ENCODE measurements at regions not wholly inside any gene's neighbourhood (a gene's known extent, or its start where the extent isn't known, plus 50 kb on each side); places are given as distances from the start of the nearest gene placed in this dataset.

DNA sequence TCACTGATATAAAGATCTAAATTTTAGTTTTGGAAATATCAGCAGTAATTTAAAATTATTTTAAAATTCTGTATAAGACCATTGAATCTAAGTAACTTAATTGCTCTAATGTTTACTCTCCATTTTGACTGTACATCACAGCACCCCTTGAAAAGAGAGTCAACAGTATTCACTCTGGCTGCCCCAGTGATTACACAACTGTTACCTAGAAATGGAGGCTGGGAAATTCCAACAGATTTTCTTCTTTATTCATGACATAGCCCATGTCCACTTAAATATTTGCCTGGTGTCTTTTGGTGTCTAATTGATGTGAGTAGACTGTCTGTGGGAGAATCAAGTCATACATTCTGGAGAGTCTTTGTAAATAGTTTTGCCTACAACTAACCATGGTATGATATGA lies 301.8 kb upstream of the CDH6 start:
- Histone ChIP-seq H3K36me3 (ENCODE audit: control insufficient read depth, insufficient read depth, low read length) (no peaks in the 10 kb centered on the region), H3K27ac (ENCODE audit: low read length) (no peak overlapping the region), H3K4me3 (ENCODE audit: low read length) (no peak overlapping the region), H3K4me1 (ENCODE audit: control insufficient read depth, insufficient read depth, low read length) (no peaks in the 10 kb centered on the region), H3K9me3 (ENCODE audit: control insufficient read depth, insufficient read depth, low read length) (no peaks in the 10 kb centered on the region), H3K27me3 (ENCODE audit: control insufficient read depth, insufficient read depth, low read length) (no peaks in the 10 kb centered on the region)
- no peak overlapping the region for H3K27ac Mint-ChIP-seq
- H3K27me3 Mint-ChIP-seq (ENCODE audit: low read depth in 2 of 2) = no peaks in the 10 kb centered on the region
- TF ChIP-seq, protein P1, sequence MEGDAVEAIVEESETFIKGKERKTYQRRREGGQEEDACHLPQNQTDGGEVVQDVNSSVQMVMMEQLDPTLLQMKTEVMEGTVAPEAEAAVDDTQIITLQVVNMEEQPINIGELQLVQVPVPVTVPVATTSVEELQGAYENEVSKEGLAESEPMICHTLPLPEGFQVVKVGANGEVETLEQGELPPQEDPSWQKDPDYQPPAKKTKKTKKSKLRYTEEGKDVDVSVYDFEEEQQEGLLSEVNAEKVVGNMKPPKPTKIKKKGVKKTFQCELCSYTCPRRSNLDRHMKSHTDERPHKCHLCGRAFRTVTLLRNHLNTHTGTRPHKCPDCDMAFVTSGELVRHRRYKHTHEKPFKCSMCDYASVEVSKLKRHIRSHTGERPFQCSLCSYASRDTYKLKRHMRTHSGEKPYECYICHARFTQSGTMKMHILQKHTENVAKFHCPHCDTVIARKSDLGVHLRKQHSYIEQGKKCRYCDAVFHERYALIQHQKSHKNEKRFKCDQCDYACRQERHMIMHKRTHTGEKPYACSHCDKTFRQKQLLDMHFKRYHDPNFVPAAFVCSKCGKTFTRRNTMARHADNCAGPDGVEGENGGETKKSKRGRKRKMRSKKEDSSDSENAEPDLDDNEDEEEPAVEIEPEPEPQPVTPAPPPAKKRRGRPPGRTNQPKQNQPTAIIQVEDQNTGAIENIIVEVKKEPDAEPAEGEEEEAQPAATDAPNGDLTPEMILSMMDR (IDR thresholded peaks at IDR 0.05) = no peak
- peaks cover 11 to 17% of the 10 kb centered on the region in 2 donors for H3K9me3 Mint-ChIP-seq
- ATAC-seq (no peak), DNase-seq (no peak)
- no peak overlapping the region for H3K4me3 Mint-ChIP-seq
- H3K4me1 Mint-ChIP-seq = no peaks in the 10 kb centered on the region
- H3K36me3 Mint-ChIP-seq = peaks cover 9% of the 10 kb centered on the region
- intact Hi-C loops (cut with micrococcal nuclease) = no loop called here

DNA sequence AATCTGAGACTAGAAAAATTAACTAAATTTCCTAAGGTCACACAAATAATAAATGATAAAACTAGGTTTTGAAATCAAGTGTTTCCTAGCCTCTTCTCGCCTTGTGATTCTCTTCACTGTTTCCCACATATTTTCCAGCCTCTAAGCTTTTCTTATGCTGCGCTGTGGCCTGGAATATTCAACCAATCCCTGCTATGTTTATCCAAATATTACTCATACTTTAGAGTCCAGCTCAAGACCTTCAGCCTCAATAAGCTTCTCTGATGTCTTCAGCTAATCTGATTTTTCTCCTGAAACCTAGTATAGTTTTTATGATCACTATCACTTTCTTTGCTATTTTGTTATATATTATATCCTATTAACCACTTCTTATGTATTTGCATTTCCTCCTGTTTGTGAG lies 303.1 kb upstream of the CDH6 start:
- H3K9me3 ChIP-seq (ENCODE audit: control insufficient read depth, insufficient read depth, low read length) = no peaks in the 10 kb centered on the region
- Mint-ChIP-seq H3K4me3 (no peak overlapping the region), H3K27ac (no peak overlapping the region), H3K9me3 (peaks cover 11 to 16% of the 10 kb centered on the region in 2 donors), H3K36me3 (peaks cover 9% of the 10 kb centered on the region), H3K27me3 (ENCODE audit: low read depth in 2 of 2) (no peaks in the 10 kb centered on the region), H3K4me1 (no peaks in the 10 kb centered on the region)
- intact Hi-C loops (cut with micrococcal nuclease) = no loop called here
- DNase-seq (no peak), ATAC-seq (no peak)
- H3K27ac ChIP-seq (ENCODE audit: low read length) = no peak overlapping the region
- TF ChIP-seq, protein P1 (IDR thresholded peaks at IDR 0.05) = no peak
- no peak overlapping the region for H3K4me3 ChIP-seq (ENCODE audit: low read length)
- no peaks in the 10 kb centered on the region for H3K4me1 ChIP-seq (ENCODE audit: control insufficient read depth, insufficient read depth, low read length)
- WGBS (ENCODE audit: insufficient coverage) = 33% methylated on average over 2 of the region's 2 CpGs
- H3K36me3 ChIP-seq (ENCODE audit: control insufficient read depth, insufficient read depth, low read length) = no peaks in the 10 kb centered on the region
- no peaks in the 10 kb centered on the region for H3K27me3 ChIP-seq (ENCODE audit: control insufficient read depth, insufficient read depth, low read length)

DNA sequence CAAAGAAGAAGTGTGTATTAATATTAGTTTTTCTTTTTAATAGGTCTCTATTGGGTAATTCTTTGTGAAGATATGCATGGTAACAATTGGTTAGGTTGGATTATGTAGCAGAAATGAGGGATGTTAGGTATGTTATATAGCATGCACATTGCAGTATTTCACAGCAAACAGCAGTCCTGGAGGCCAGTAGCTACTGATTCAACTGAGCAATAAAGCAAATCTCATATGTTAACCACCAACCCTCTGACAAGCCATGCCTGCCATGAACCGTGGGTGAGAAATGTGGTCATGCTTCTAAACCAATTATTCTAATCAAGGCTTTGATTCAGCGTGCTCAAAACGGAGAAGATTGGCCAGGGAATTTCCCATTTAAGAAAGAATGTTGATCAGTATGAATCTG lies 313.0 kb upstream of the CDH6 start:
- Mint-ChIP-seq H3K4me1 (no peaks in the 10 kb centered on the region), H3K36me3 (no peaks in the 10 kb centered on the region), H3K27ac (no peak overlapping the region), H3K9me3 (peaks cover 6 to 23% of the 10 kb centered on the region in 2 donors), H3K27me3 (ENCODE audit: low read depth in 2 of 2) (no peaks in the 10 kb centered on the region), H3K4me3 (no peak overlapping the region)
- TF ChIP-seq, protein P1 (IDR thresholded peaks at IDR 0.05) = no peak
- DNase-seq (no peak), ATAC-seq (no peak)
- H3K27me3 ChIP-seq (ENCODE audit: control insufficient read depth, insufficient read depth, low read length) = no peaks in the 10 kb centered on the region
- no peak overlapping the region for H3K27ac ChIP-seq (ENCODE audit: low read length)
- 100% methylated on average over 1 of the region's 3 CpGs for WGBS (ENCODE audit: insufficient coverage)
- H3K9me3 ChIP-seq (ENCODE audit: control insufficient read depth, insufficient read depth, low read length) = no peaks in the 10 kb centered on the region
- no peaks in the 10 kb centered on the region for H3K36me3 ChIP-seq (ENCODE audit: control insufficient read depth, insufficient read depth, low read length)
- no peaks in the 10 kb centered on the region for H3K4me1 ChIP-seq (ENCODE audit: control insufficient read depth, insufficient read depth, low read length)
- intact Hi-C loops (cut with micrococcal nuclease) = no loop called here
- H3K4me3 ChIP-seq (ENCODE audit: low read length) = no peak overlapping the region

DNA sequence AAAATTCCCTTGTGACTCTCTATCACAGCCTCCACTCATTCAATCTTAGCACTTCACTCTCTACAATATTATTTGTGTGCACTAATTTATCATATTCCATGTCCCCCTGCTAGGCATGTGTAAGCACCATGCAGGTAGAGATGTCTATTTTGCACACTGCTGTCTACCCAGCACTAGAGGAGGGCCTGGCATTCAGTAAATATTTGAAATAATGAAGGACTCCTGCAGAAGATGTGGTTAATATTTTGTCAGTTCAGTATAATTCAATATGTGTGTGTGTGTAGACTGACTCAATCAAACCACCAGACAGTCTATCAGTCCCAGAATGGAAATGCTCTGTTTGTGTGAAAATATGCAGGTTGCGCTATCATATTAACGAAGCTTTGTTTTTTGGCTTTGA lies 313.6 kb upstream of the CDH6 start:
- H3K4me1 Mint-ChIP-seq = no peaks in the 10 kb centered on the region
- DNase-seq = no peak
- H3K36me3 Mint-ChIP-seq = no peaks in the 10 kb centered on the region
- TF ChIP-seq, protein P1 (IDR thresholded peaks at IDR 0.05) = no peak
- no peak overlapping the region for H3K4me3 Mint-ChIP-seq
- intact Hi-C loops (cut with micrococcal nuclease) = no loop called here
- no peaks in the 10 kb centered on the region for H3K27me3 Mint-ChIP-seq (ENCODE audit: low read depth in 2 of 2)
- no peak overlapping the region for H3K4me3 ChIP-seq (ENCODE audit: low read length)
- no CpG with 5 or more reads among the region's 2 CpGs for WGBS (ENCODE audit: insufficient coverage)
- H3K27ac Mint-ChIP-seq = no peak overlapping the region
- H3K9me3 Mint-ChIP-seq = peaks cover 6 to 22% of the 10 kb centered on the region in 2 donors
- no peak for ATAC-seq
- H3K36me3 ChIP-seq (ENCODE audit: control insufficient read depth, insufficient read depth, low read length) = no peaks in the 10 kb centered on the region
- H3K9me3 ChIP-seq (ENCODE audit: control insufficient read depth, insufficient read depth, low read length) = no peaks in the 10 kb centered on the region
- no peak overlapping the region for H3K27ac ChIP-seq (ENCODE audit: low read length)
- no peaks in the 10 kb centered on the region for H3K27me3 ChIP-seq (ENCODE audit: control insufficient read depth, insufficient read depth, low read length)
- no peaks in the 10 kb centered on the region for H3K4me1 ChIP-seq (ENCODE audit: control insufficient read depth, insufficient read depth, low read length)
